Breast epithelium (tissue), 4 donors: ENCODE measurements at regions not wholly inside any gene's neighbourhood (a gene's known extent, or its start where the extent isn't known, plus 50 kb on each side); places are given as distances from the start of the nearest gene placed in this dataset.

Source experiments
- DNase-seq, 2 donors: peaks; one replicate each; pipeline ENCODE4 v3.0.0-alpha.2; 2019; ENCODE audit warnings: low spot score in 2 of 2
- H3K27ac ChIP-seq, 2 donors: fragments of 200-600 bp; sonication (generic) in 1 of 2; one replicate each; pipeline ENCODE4 v1.5.1; 2016 to 2019; ENCODE audit warnings: mild to moderate bottlenecking in 1 of 2
- H3K27me3 ChIP-seq, 2 donors: fragments of 200-600 bp; sonication (generic) in 1 of 2; one replicate each; pipeline versions ENCODE4 v1.5.1 to v1.6.0; 2017 to 2019; ENCODE audit warnings: control low read depth in 1 of 2, mild to moderate bottlenecking in 1 of 2
- H3K36me3 ChIP-seq: fragments of 200-600 bp; one replicate; pipeline ENCODE4 v1.5.1; 2019
- H3K4me1 ChIP-seq, 2 donors: fragments of 200-600 bp; sonication (generic); one replicate each; pipeline ENCODE4 v1.5.1; 2016 to 2019; ENCODE audit warnings: control low read depth in 1 of 2
- H3K4me3 ChIP-seq, 3 donors: fragments of 200-600 bp; sonication (generic); 1 replicate in 2 of 3; 2 replicates in 1 of 3; pipeline ENCODE4 v1.5.1; 2016 to 2019; ENCODE audit warnings: mild to moderate bottlenecking in 3 of 3, moderate library complexity in 2 of 3
- H3K9me3 ChIP-seq, 2 donors: fragments of 200-600 bp; sonication (generic) in 1 of 2; one replicate each; pipeline ENCODE4 v1.5.1; 2016 to 2019; ENCODE audit warnings: control low read depth in 1 of 2
- CTCF ChIP-seq, 3 donors: fragments of 450-650 bp; IDR thresholded peaks; one replicate each; pipeline ENCODE4 v1.5.1; 2016 to 2017; ENCODE audit warnings: antibody characterized with exemption in 3 of 3, mild to moderate bottlenecking in 3 of 3, moderate library complexity in 3 of 3
- POLR2A ChIP-seq: fragments of 450-650 bp; IDR thresholded peaks from one replicate; pipeline ENCODE4 v1.6.1; 2016; ENCODE audit warnings: antibody characterized with exemption, mild to moderate bottlenecking, moderate library complexity
- POLR2AphosphoS5 ChIP-seq, 3 donors: sonication (generic); formaldehyde crosslinking; IDR thresholded peaks; one replicate each; pipeline ENCODE4 v1.6.1; 2017; ENCODE audit warnings: antibody characterized with exemption in 3 of 3
- intact Hi-C: fragments of 100-400 bp; cut with DNase I; formaldehyde crosslinking; loops from one replicate; pipeline ENCODE4 v1.15.1; 2023; ENCODE audit warnings: low total_unique reads

DNA sequence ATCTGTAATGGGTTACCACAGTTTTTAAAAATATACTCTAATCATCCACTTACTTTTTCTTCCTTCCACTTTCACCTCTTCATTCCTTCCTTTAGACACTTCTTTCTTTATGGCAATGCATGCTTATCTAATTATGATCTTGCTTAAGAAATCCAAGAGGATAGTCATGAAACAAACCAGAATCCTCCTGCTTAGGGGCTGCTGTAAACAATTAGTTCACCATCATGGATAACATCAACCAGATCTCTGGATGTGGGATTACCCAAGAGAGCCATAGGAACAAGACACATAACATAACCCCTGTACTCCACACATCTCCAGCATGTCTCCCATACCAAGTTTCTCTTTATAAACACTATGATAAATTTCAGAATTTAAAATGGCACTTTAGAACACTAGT, 713.4 kb upstream of the PTPRD start:
- TF ChIP-seq POLR2AphosphoS5 (IDR thresholded peaks at IDR 0.05) (no peak), CTCF (IDR thresholded peaks at IDR 0.05) (no peak), POLR2A (no peak)
- H3K27ac ChIP-seq: no peak overlapping the region
- H3K4me3 ChIP-seq: no peak overlapping the region
- intact Hi-C loops: no loop called here
- H3K27me3 ChIP-seq: no peaks in the 10 kb centered on the region
- H3K4me1 ChIP-seq: no peaks in the 10 kb centered on the region
- peaks cover 0 to 4% of the 10 kb centered on the region in 2 donors for H3K9me3 ChIP-seq
- no peaks in the 10 kb centered on the region for H3K36me3 ChIP-seq
- no peak for DNase-seq

- TF ChIP-seq POLR2A (no peak), CTCF (IDR thresholded peaks at IDR 0.05) (no peak), POLR2AphosphoS5 (IDR thresholded peaks at IDR 0.05) (no peak)
- intact Hi-C loops: no loop called here
- no peaks in the 10 kb centered on the region for H3K36me3 ChIP-seq
Observed at GRCh38 chr9:11328326-11328725, 715.5 kb upstream of the PTPRD start.

DNA sequence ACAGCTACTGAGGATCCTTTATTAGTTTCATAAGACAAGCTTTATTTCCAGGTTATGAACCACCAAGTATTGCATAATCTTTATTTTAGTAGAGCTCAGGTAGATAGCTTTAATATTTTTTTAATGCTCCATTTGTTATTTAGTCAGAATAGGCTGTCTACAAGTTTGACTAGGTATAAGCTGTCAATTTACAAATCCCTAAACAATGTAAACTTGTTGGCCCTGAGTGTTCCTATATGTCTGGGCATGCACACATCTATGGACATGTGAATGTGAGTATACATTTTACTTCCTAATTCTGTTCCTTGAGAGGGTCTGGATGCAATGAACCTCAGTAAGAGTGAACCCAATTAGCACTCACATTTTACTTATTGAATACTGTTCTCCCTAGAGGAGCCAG, 722.2 kb upstream of the PTPRD start:
- no peak for TF ChIP-seq POLR2A
- TF ChIP-seq CTCF (IDR thresholded peaks at IDR 0.05): no peak
- TF ChIP-seq POLR2AphosphoS5 (IDR thresholded peaks at IDR 0.05): no peak
- Histone ChIP-seq H3K27me3 (no peaks in the 10 kb centered on the region), H3K4me3 (no peak overlapping the region), H3K4me1 (no peaks in the 10 kb centered on the region), H3K36me3 (no peaks in the 10 kb centered on the region), H3K9me3 (peaks cover 0 to 4% of the 10 kb centered on the region in 2 donors), H3K27ac (no peak overlapping the region)
- intact Hi-C loops: no loop called here
- DNase-seq: no peak

More at GRCh38 chr9:11328326-11328725, 715.5 kb upstream of the PTPRD start:
- DNase-seq: no peak
- Histone ChIP-seq H3K4me3 (no peak overlapping the region), H3K27me3 (no peaks in the 10 kb centered on the region), H3K4me1 (no peaks in the 10 kb centered on the region), H3K27ac (no peak overlapping the region), H3K9me3 (peaks cover 0 to 4% of the 10 kb centered on the region in 2 donors)

DNA sequence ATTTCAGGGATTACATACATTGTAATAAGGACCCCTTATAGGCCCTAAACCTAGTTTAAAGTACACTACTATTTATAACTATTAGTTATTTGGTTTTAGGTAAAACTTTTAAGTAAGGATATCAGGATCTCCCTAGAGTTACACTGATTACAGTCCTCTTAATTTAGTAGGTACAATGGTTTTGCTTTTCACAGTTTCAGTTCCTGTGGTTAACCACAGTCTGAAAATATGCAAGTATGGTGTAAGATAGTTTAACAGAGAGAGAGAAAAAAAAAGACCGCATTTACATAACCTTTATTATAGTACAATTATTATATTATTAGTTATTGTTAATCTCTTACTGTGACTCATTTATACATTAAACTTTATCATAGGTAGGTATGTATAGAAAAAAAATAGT, 725.3 kb upstream of the PTPRD start:
- intact Hi-C loops: no loop called here
- H3K4me3 ChIP-seq: no peak overlapping the region
- DNase-seq: no peak

GRCh38 chr9:11340654-11341053, 727.9 kb upstream of the PTPRD start:
- no peaks in the 10 kb centered on the region for H3K36me3 ChIP-seq
- no peaks in the 10 kb centered on the region for H3K4me1 ChIP-seq
- H3K4me3 ChIP-seq: no peak overlapping the region
- H3K27ac ChIP-seq: no peak overlapping the region
- H3K9me3 ChIP-seq: no peaks in the 10 kb centered on the region
- intact Hi-C loops: no loop called here
- TF ChIP-seq CTCF (IDR thresholded peaks at IDR 0.05): no peak
- no peak for TF ChIP-seq POLR2AphosphoS5 (IDR thresholded peaks at IDR 0.05)
- TF ChIP-seq POLR2A: no peak
- no peaks in the 10 kb centered on the region for H3K27me3 ChIP-seq
- DNase-seq: no peak

More for the DNA sequence above, 725.3 kb upstream of the PTPRD start:
- no peak for TF ChIP-seq POLR2AphosphoS5 (IDR thresholded peaks at IDR 0.05)
- no peak for TF ChIP-seq POLR2A
- no peak for TF ChIP-seq CTCF (IDR thresholded peaks at IDR 0.05)
- no peaks in the 10 kb centered on the region for H3K27me3 ChIP-seq
- no peaks in the 10 kb centered on the region for H3K4me1 ChIP-seq
- no peaks in the 10 kb centered on the region for H3K9me3 ChIP-seq
- H3K36me3 ChIP-seq: no peaks in the 10 kb centered on the region
- H3K27ac ChIP-seq: no peak overlapping the region
